Amniotic epithelial cell (primary cell): ENCODE measurements at regions not wholly inside any gene's neighbourhood (a gene's known extent, or its start where the extent isn't known, plus 50 kb on each side); places are given as distances from the start of the nearest gene placed in this dataset.
"Not testable (repeated sequence)": the region's sequence is repeated elsewhere in the genome, so short reads cannot be mapped to it uniquely, and the experiment has no call there.

Experiments used
- DNase-seq: peaks from one replicate; pipeline ENCODE4 v3.0.0-alpha.2; 2010; ENCODE audit warnings: low read depth

- DNase-seq = peak; percentile 12
Measured at GRCh38 chr11:130979386-130979972, 63.2 kb upstream of the SNX19 start.

- no peak for DNase-seq
Measured at GRCh38 chr11:130980071-130980862, 64.0 kb upstream of the SNX19 start.

- DNase-seq = not testable (repeated sequence)
Measured at GRCh38 chr11:130984241-130984640, 68.0 kb upstream of the SNX19 start.

GRCh38 chr11:130992788-130993187 is 76.5 kb upstream of the SNX19 start:
- DNase-seq = no peak

GRCh38 chr11:130994043-130994442 is 77.8 kb upstream of the SNX19 start:
- DNase-seq = no peak

- no peak for DNase-seq
Measured at GRCh38 chr11:130995266-130995665, 79.0 kb upstream of the SNX19 start.

GRCh38 chr11:130997278-130997677 is 81.0 kb upstream of the SNX19 start:
- peak; percentile 7 for DNase-seq

GRCh38 chr11:130999086-130999485 is 82.8 kb upstream of the SNX19 start:
- peak; percentile 67 for DNase-seq

- DNase-seq = peak; percentile 74
Measured at GRCh38 chr11:130999992-131000770, 83.9 kb upstream of the SNX19 start.

- no peak for DNase-seq
Measured at GRCh38 chr11:131002145-131002544, 85.9 kb upstream of the SNX19 start.

- no peak for DNase-seq
Measured at GRCh38 chr11:131005829-131006228, 89.5 kb upstream of the SNX19 start.

GRCh38 chr11:131025020-131025419 is 108.7 kb upstream of the SNX19 start:
- DNase-seq = peak; percentile 39

GRCh38 chr11:131025421-131026125 is 109.3 kb upstream of the SNX19 start:
- DNase-seq = no peak

- peak; percentile 50 for DNase-seq
Measured at GRCh38 chr11:131027491-131027890, 111.2 kb upstream of the SNX19 start.

GRCh38 chr11:131033151-131033651 is 116.9 kb upstream of the SNX19 start:
- DNase-seq = peak; percentile 85

- no peak for DNase-seq
Measured at GRCh38 chr11:131036514-131036913, 120.2 kb upstream of the SNX19 start.

GRCh38 chr11:131037873-131038272 is 121.6 kb upstream of the SNX19 start:
- DNase-seq = no peak

GRCh38 chr11:131038597-131038996 is 122.3 kb upstream of the SNX19 start:
- no peak for DNase-seq

GRCh38 chr11:131041331-131042040 is 125.2 kb upstream of the SNX19 start:
- DNase-seq = no peak

- no peak for DNase-seq
Measured at GRCh38 chr11:131042041-131042390, 125.7 kb upstream of the SNX19 start.

GRCh38 chr11:131043251-131043650 is 127.0 kb upstream of the SNX19 start:
- DNase-seq = no peak

- DNase-seq = no peak
Measured at GRCh38 chr11:131044851-131045250, 128.6 kb upstream of the SNX19 start.
